ENCODE measurements at regions not wholly inside any gene's neighbourhood (a gene's known extent, or its start where the extent isn't known, plus 50 kb on each side); places are given as distances from the start of the nearest gene placed in this dataset.

DNA sequence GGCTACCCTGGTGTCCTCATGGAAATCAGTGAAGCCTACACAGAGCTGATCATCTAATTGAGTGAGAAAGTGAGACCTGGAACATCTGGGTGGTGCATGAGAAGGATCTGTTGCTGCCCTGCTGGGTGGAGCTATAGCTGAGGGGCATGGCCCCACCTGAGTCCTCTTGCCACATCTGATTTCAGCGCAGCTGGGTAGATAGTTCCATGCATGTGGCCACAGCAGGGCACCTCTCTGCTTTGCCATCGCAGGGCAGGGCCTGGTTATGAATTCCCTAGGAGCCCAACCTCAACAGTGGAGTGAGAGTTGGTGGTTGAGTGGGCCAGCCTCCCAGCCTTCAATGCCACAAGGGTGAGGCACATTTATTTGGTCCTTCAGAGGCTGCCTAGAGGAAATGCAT, 407.8 kb downstream of the BCL11B start:
- 100% methylated on average over 1 of the region's 2 CpGs for WGBS, 2 donors
- no peak for TF ChIP-seq POLR2A (IDR thresholded peaks at IDR 0.05)
- TF ChIP-seq, protein P1, sequence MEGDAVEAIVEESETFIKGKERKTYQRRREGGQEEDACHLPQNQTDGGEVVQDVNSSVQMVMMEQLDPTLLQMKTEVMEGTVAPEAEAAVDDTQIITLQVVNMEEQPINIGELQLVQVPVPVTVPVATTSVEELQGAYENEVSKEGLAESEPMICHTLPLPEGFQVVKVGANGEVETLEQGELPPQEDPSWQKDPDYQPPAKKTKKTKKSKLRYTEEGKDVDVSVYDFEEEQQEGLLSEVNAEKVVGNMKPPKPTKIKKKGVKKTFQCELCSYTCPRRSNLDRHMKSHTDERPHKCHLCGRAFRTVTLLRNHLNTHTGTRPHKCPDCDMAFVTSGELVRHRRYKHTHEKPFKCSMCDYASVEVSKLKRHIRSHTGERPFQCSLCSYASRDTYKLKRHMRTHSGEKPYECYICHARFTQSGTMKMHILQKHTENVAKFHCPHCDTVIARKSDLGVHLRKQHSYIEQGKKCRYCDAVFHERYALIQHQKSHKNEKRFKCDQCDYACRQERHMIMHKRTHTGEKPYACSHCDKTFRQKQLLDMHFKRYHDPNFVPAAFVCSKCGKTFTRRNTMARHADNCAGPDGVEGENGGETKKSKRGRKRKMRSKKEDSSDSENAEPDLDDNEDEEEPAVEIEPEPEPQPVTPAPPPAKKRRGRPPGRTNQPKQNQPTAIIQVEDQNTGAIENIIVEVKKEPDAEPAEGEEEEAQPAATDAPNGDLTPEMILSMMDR (IDR thresholded peaks at IDR 0.05) = no peak
- no peaks in the 10 kb centered on the region for H3K9me3 ChIP-seq

DNA sequence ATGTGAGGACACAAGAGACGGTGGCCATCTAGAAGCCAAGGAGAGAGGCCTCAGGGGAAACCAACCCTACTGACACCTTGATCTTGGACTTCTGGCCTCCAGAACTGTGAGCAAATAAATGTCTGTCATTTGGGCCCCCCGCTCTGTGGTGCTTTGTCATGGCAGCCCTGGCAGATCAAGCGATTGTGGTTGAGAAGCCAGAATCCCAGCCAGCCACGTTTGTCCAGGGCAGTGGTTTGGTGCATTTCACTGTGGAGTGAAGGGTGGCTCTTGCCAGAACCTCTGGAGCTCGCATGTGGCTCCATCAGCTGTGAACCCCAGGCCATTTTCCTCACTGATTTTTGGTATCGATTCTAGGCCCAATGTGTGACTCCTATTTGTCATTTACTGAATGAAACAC, 404.9 kb downstream of the BCL11B start:
- Histone ChIP-seq H3K27ac (no peak overlapping the region), H3K4me3 (replicated peaks in 1 of 3) (no peak overlapping the region), H3K9me3 (no peaks in the 10 kb centered on the region), H3K36me3 (no peaks in the 10 kb centered on the region), H3K4me1 (no peaks in the 10 kb centered on the region), H3K27me3 (no peaks in the 10 kb centered on the region)
- no peak for DNase-seq
- intact Hi-C loops (cut with DNase I) = no loop called here
- no peak for TF ChIP-seq POLR2A (IDR thresholded peaks at IDR 0.05)
- TF ChIP-seq, protein P1 (IDR thresholded peaks at IDR 0.05) = no peak
- WGBS, 2 donors = 78 to 94% methylated on average over 6 of the region's 6 CpGs

More for the DNA sequence above, 407.8 kb downstream of the BCL11B start:
- Histone ChIP-seq H3K4me1 (no peaks in the 10 kb centered on the region), H3K36me3 (no peaks in the 10 kb centered on the region), H3K4me3 (replicated peaks in 1 of 3) (no peak overlapping the region), H3K27ac (no peak overlapping the region), H3K27me3 (no peaks in the 10 kb centered on the region)
- DNase-seq = no peak
- intact Hi-C loops (cut with DNase I) = no loop called here

DNA sequence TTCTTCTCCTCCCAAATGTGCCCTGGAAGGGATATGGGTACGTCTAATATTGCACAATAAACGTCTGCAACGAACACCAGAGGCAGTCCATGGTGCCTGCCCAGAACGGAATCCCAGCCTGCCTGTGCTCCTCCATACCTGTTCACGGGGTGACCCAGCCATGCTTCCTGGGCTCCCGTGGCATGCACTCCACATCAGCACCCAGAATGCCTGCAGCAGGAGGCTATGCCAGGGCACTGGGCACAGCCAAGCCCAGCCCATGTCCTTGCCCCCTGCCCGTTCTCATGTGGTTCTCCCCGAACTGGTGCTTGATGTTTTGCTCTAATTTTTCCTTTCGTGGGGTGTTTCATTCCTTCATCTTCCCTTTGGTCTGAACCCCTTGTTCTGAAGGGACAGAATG, 404.3 kb downstream of the BCL11B start:
- intact Hi-C loops (cut with DNase I) = no loop called here
- Histone ChIP-seq H3K4me3 (replicated peaks in 1 of 3) (no peak overlapping the region), H3K4me1 (no peaks in the 10 kb centered on the region), H3K36me3 (no peaks in the 10 kb centered on the region), H3K27me3 (no peaks in the 10 kb centered on the region), H3K27ac (no peak overlapping the region), H3K9me3 (no peaks in the 10 kb centered on the region)
- TF ChIP-seq, protein P1 (IDR thresholded peaks at IDR 0.05) = no peak
- TF ChIP-seq POLR2A (IDR thresholded peaks at IDR 0.05) = no peak
- DNase-seq = no peak
- 90 to 96% methylated on average over 9 of the region's 9 CpGs for WGBS, 2 donors

DNA sequence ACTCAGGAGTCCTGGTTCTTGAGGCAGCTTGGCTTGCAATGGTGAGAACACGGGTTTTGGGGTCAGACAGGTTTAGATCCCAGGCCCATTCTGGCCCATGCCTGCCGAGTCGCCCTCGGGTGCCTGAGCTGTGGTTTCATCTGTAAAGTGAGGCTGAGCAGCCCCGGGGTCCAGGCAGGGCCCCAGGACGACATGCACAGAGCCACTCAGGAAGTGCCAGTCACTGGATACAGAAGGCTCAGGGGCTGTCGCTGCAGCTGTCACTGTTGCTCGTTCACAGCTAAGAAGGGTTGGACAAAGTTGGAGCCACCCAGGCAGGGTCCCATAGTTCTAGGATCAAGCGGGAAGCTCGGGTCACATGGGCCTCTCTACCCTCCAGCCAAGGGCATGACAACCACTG, 403.1 kb downstream of the BCL11B start:
- H3K4me1 ChIP-seq = no peaks in the 10 kb centered on the region
- H3K9me3 ChIP-seq = no peaks in the 10 kb centered on the region
- WGBS, 2 donors = 79 to 84% methylated on average over 3 to 6 of the region's 10 CpGs
- no peak overlapping the region for H3K27ac ChIP-seq
- intact Hi-C loops (cut with DNase I) = no loop called here
- DNase-seq = no peak
- no peak for TF ChIP-seq POLR2A (IDR thresholded peaks at IDR 0.05)
- TF ChIP-seq, protein P1 (IDR thresholded peaks at IDR 0.05) = no peak
- no peaks in the 10 kb centered on the region for H3K27me3 ChIP-seq
- H3K36me3 ChIP-seq = no peaks in the 10 kb centered on the region
- H3K4me3 ChIP-seq (replicated peaks in 1 of 3) = no peak overlapping the region

DNA sequence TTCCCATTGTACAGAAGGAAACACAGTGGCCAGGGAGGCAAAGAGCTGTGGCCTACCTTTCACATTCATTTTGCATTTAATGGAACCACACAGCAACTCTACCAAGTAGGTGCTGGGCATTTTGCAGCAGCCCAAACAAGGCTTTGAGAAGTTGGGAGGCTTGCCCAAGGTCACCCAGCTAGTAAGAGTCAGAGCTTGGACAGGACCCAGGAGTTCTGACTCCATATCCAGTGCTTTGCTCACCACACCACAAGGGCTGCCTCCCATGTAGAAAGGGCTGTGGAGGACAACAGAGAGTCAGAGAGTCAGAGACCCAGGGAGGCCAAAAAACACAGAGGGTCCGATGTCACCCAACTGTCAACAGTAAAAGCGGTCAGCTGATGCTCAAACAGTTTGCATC, 400.2 kb downstream of the BCL11B start:
- Histone ChIP-seq H3K9me3 (no peaks in the 10 kb centered on the region), H3K36me3 (no peaks in the 10 kb centered on the region), H3K27me3 (no peaks in the 10 kb centered on the region), H3K4me3 (replicated peaks in 1 of 3) (no peak overlapping the region), H3K4me1 (no peaks in the 10 kb centered on the region), H3K27ac (no peak overlapping the region)
- no peak for TF ChIP-seq POLR2A (IDR thresholded peaks at IDR 0.05)
- TF ChIP-seq, protein P1 (IDR thresholded peaks at IDR 0.05) = no peak
- intact Hi-C loops (cut with DNase I) = no loop called here
- 90 to 97% methylated on average over 2 of the region's 2 CpGs for WGBS, 2 donors
- no peak for DNase-seq
